ENCODE measurements at regions not wholly inside any gene's neighbourhood (a gene's known extent, or its start where the extent isn't known, plus 50 kb on each side); places are given as distances from the start of the nearest gene placed in this dataset.

- no peaks in the 10 kb centered on the region for H3K4me1 Mint-ChIP-seq
- no peak overlapping the region for H3K4me3 Mint-ChIP-seq
- no peak overlapping the region for H3K27ac Mint-ChIP-seq
- peaks cover 3% of the 10 kb centered on the region for H3K9me3 Mint-ChIP-seq
- H3K27me3 Mint-ChIP-seq (ENCODE audit: low read depth) = peaks cover 21% of the 10 kb centered on the region
- TF ChIP-seq, protein P1, sequence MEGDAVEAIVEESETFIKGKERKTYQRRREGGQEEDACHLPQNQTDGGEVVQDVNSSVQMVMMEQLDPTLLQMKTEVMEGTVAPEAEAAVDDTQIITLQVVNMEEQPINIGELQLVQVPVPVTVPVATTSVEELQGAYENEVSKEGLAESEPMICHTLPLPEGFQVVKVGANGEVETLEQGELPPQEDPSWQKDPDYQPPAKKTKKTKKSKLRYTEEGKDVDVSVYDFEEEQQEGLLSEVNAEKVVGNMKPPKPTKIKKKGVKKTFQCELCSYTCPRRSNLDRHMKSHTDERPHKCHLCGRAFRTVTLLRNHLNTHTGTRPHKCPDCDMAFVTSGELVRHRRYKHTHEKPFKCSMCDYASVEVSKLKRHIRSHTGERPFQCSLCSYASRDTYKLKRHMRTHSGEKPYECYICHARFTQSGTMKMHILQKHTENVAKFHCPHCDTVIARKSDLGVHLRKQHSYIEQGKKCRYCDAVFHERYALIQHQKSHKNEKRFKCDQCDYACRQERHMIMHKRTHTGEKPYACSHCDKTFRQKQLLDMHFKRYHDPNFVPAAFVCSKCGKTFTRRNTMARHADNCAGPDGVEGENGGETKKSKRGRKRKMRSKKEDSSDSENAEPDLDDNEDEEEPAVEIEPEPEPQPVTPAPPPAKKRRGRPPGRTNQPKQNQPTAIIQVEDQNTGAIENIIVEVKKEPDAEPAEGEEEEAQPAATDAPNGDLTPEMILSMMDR (IDR thresholded peaks at IDR 0.05; ENCODE audit: unreplicated experiment) = no peak
- H3K36me3 Mint-ChIP-seq = no peaks in the 10 kb centered on the region
- no peak for DNase-seq (ENCODE audit: low spot score in 2 of 2, unreplicated experiment in 2 of 2)
Measured at GRCh38 chr19:30785458-30786137, 413.4 kb downstream of the ZNF536 start.

DNA sequence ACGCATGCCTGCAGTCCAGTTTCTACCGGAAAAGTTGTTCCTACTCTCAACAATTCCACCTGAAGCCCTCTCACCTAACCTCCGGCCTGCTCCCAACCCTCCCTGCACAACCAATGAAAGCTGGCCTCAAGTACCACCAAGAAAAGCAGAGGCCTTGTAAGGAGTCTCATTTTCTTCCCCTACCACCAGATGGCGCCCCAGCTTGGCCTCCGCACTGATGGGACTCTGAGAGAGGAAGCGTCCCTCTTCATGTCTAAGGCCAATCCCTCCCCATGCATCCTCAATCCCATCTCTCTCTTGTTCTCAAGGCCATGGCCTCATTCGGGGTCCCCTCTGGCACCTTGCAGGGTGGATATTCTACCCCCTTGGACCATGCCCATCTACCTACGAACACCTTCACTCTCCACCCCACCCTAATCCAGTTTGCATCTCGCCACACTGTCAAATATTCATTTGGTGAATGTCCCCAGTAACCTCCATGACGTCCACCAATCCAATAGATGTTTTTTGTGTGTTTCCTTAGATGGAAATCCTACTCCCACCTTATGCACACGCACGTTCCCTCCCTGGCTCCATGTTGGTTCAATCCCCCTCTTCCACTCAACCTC, 412.8 kb downstream of the ZNF536 start:
- H3K9me3 Mint-ChIP-seq = peaks cover 3% of the 10 kb centered on the region
- peaks cover 4% of the 10 kb centered on the region for H3K4me1 Mint-ChIP-seq
- peaks cover 21% of the 10 kb centered on the region for H3K27me3 Mint-ChIP-seq (ENCODE audit: low read depth)
- no peak overlapping the region for H3K27ac Mint-ChIP-seq
- peak in 1 of 2 experiments; percentile 60 for DNase-seq (ENCODE audit: low spot score in 2 of 2, unreplicated experiment in 2 of 2)
- H3K36me3 Mint-ChIP-seq = no peaks in the 10 kb centered on the region
- no peak overlapping the region for H3K4me3 Mint-ChIP-seq
- TF ChIP-seq, protein P1 (IDR thresholded peaks at IDR 0.05; ENCODE audit: unreplicated experiment) = peak; percentile 60

- no peak overlapping the region for H3K27ac Mint-ChIP-seq
- peaks cover 4% of the 10 kb centered on the region for H3K4me1 Mint-ChIP-seq
- TF ChIP-seq, protein P1 (IDR thresholded peaks at IDR 0.05; ENCODE audit: unreplicated experiment) = no peak
- no peaks in the 10 kb centered on the region for H3K36me3 Mint-ChIP-seq
- no peak for DNase-seq (ENCODE audit: low spot score in 2 of 2, unreplicated experiment in 2 of 2)
- no peak overlapping the region for H3K4me3 Mint-ChIP-seq
- H3K27me3 Mint-ChIP-seq (ENCODE audit: low read depth) = peaks cover 25% of the 10 kb centered on the region
- H3K9me3 Mint-ChIP-seq = peaks cover under 1% of the 10 kb centered on the region
Measured at GRCh38 chr19:30783936-30784335, 411.8 kb downstream of the ZNF536 start.

- Mint-ChIP-seq H3K36me3 (no peaks in the 10 kb centered on the region), H3K27ac (no peak overlapping the region), H3K27me3 (ENCODE audit: low read depth) (peaks cover 27% of the 10 kb centered on the region), H3K9me3 (no peaks in the 10 kb centered on the region), H3K4me1 (peaks cover 4% of the 10 kb centered on the region), H3K4me3 (no peak overlapping the region)
- TF ChIP-seq, protein P1 (IDR thresholded peaks at IDR 0.05; ENCODE audit: unreplicated experiment) = no peak
- DNase-seq (ENCODE audit: low spot score in 2 of 2, unreplicated experiment in 2 of 2) = no peak
Measured at GRCh38 chr19:30783212-30783611, 411.0 kb downstream of the ZNF536 start.

- H3K4me1 Mint-ChIP-seq = peaks cover 4% of the 10 kb centered on the region
- DNase-seq (ENCODE audit: low spot score in 2 of 2, unreplicated experiment in 2 of 2) = no peak
- TF ChIP-seq, protein P1 (IDR thresholded peaks at IDR 0.05; ENCODE audit: unreplicated experiment) = no peak
- H3K36me3 Mint-ChIP-seq = no peaks in the 10 kb centered on the region
- H3K4me3 Mint-ChIP-seq = no peak overlapping the region
- no peaks in the 10 kb centered on the region for H3K9me3 Mint-ChIP-seq
- no peak overlapping the region for H3K27ac Mint-ChIP-seq
- H3K27me3 Mint-ChIP-seq (ENCODE audit: low read depth) = peaks cover 36% of the 10 kb centered on the region
Measured at GRCh38 chr19:30781519-30781918, 409.3 kb downstream of the ZNF536 start.

Data from mesothelial cell of epicardium (in vitro differentiated cells).